Esophagus squamous epithelium (tissue), 5 donors: ENCODE measurements at regions not wholly inside any gene's neighbourhood (a gene's known extent, or its start where the extent isn't known, plus 50 kb on each side); places are given as distances from the start of the nearest gene placed in this dataset.

ENCODE experiments used
- DNase-seq: peaks from one replicate; lab custom pipeline; 2025; lab: John Stamatoyannopoulos, UW
- H3K27ac ChIP-seq, 4 donors: fragments of 200-600 bp; sonication (generic); one replicate each; pipeline ENCODE4 v1.5.1; 2016 to 2019; ENCODE audit warnings: mild to moderate bottlenecking in 1 of 4
- H3K27me3 ChIP-seq, 4 donors: fragments of 200-600 bp; sonication (generic); 1 replicate in 3 of 4; 2 replicates in 1 of 4; pipeline versions ENCODE4 v1.5.1 to v1.6.0; 2017 to 2021; ENCODE audit warnings: antibody characterized with exemption in 1 of 4
- H3K36me3 ChIP-seq, 3 donors: fragments of 200-600 bp; sonication (generic); one replicate each; pipeline ENCODE4 v1.5.1; 2016 to 2019
- H3K4me1 ChIP-seq, 3 donors: fragments of 200-600 bp; sonication (generic); one replicate each; pipeline ENCODE4 v1.5.1; 2017 to 2019
- H3K4me3 ChIP-seq, 4 donors: fragments of 200-600 bp; sonication (generic); 1 replicate in 3 of 4; 2 replicates in 1 of 4; pipeline ENCODE4 v1.5.1; 2016 to 2019; ENCODE audit warnings: mild to moderate bottlenecking in 2 of 4, moderate library complexity in 1 of 4
- H3K9me3 ChIP-seq, 3 donors: fragments of 200-600 bp; sonication (generic); one replicate each; pipeline ENCODE4 v1.5.1; 2016 to 2019
- CTCF ChIP-seq, 6 experiments: fragments of 450-650 bp in 4 of 6; fragments of 200-600 bp in 2 of 6; sonication (generic) in 2 of 6; IDR thresholded peaks; one replicate each; pipeline ENCODE4 v1.5.1; 2016 to 2019; ENCODE audit warnings: antibody characterized with exemption in 6 of 6, mild to moderate bottlenecking in 4 of 6, moderate library complexity in 4 of 6
- POLR2A ChIP-seq, 4 donors: fragments of 450-650 bp; IDR thresholded peaks; one replicate each; pipeline ENCODE4 v1.6.1; 2017; ENCODE audit warnings: antibody characterized with exemption in 4 of 4, mild to moderate bottlenecking in 4 of 4, moderate library complexity in 3 of 4
- WGBS, 2 donors: methylation state at CpG; one replicate each; pipeline ENCODE4 v1.1.5; 2018; 5-methylcytosine and 5-hydroxymethylcytosine counted together
- intact Hi-C: fragments of 100-400 bp; cut with DNase I; formaldehyde crosslinking; loops from one replicate; pipeline ENCODE4 v1.15.0; 2022
- donor health status: DM: yes; HTN: yes; CAD: no.

DNA sequence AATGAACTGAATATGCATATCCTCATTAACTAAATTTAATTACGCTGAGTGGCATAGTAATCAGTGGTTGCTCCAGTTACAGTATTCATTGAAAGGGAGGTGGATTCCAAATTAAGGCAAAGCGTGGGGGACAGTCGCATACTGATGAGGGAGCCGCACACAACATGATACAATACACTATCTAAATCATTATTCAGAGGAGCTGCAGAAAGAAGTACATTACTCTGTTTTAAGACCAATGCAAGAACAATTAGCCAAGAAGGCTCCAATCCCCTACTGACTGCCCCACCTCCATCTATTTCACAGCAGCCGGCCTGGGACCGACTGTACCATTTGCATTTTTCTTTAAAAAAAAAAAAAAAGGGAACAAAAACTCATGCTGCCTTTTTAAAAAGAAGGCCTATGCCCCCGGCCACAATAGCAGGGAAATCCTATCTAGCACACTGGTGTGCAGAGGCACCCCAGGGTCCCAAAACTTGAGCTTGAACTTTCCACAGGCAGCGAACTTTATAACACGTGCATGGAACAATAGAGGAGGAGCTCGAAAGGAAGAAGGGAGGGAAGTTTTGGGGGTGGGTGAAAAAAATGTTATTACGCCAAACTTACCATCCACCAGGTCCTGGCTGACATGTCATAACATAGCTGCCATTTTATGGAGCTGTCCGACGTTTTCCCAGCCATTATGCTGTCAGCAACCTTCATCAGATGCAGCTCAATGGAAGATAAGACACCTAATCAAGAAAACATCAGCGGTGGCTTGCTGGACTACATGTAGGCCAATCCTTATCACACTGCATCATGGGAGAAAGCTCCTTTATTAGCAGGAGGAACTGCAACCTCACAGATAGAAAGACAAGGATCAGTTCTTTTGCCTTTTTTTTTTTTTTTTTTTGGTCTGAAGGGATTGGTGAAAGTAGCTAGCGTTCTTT is 161.6 kb downstream of the ZDHHC21 start:
- intact Hi-C loops = no loop called here
- no peak for DNase-seq
- Histone ChIP-seq H3K4me3 (no peak overlapping the region), H3K9me3 (no peaks in the 10 kb centered on the region), H3K27ac (no peak overlapping the region), H3K27me3 (peaks cover 0 to 13% (median 0%) of the 10 kb centered on the region in 4 donors), H3K36me3 (no peaks in the 10 kb centered on the region), H3K4me1 (peaks cover 0 to 10% (median 0%) of the 10 kb centered on the region in 3 donors)
- no peak for TF ChIP-seq CTCF (IDR thresholded peaks at IDR 0.05)
- TF ChIP-seq POLR2A (IDR thresholded peaks at IDR 0.05) = no peak
- WGBS, 2 donors = 86 to 87% methylated on average over 15 of the region's 15 CpGs

DNA sequence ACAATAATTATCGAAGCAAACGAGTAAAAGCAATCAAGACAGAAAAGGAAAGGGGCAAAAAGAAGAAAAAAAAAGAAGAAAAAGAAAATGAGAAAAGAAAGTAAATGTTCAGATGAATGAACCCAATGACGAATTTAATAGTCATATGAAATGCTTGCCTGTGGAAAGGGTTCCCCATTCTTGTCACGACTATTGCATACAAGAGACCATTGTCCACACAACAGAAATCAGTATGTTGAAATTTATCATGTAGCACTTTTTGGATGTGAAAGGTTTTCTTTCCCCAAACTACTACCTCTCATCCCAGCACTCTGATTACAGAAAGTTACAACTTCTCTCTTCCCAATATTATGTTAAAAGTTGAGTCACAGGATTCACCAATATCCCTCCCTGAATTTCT is 162.4 kb downstream of the ZDHHC21 start:
- TF ChIP-seq CTCF (IDR thresholded peaks at IDR 0.05) (no peak), POLR2A (IDR thresholded peaks at IDR 0.05) (no peak)
- whole genome bisulfite sequencing, 2 donors = 86% methylated on average over 4 of the region's 4 CpGs
- Histone ChIP-seq H3K4me3 (no peak overlapping the region), H3K27ac (no peak overlapping the region), H3K4me1 (peaks cover 0 to 10% (median 0%) of the 10 kb centered on the region in 3 donors), H3K27me3 (peaks cover 0 to 13% (median 0%) of the 10 kb centered on the region in 4 donors), H3K36me3 (no peaks in the 10 kb centered on the region), H3K9me3 (no peaks in the 10 kb centered on the region)
- no peak for DNase-seq
- intact Hi-C loops = no loop called here

DNA sequence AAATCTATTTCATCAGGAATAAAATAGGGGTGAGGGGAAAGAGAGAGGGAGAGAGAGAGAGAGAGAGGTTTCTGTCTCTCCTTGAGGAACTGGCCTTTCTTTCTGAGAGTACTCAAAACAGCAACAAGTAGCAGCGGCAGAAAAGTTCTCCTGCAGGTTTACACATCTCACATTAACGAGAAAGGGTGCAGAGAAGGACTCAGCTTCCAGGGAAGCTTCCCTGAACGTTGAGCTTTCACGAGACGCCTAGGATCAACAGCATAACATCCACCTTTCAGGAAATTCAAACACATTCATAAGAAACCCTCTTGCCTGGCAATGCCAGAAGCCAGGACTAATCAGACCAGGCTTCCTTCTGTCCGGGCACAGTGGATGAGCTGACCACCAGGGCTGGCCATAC is 162.9 kb downstream of the ZDHHC21 start:
- no peak overlapping the region for H3K27ac ChIP-seq
- TF ChIP-seq POLR2A (IDR thresholded peaks at IDR 0.05) = no peak
- TF ChIP-seq CTCF (IDR thresholded peaks at IDR 0.05) = no peak
- H3K4me3 ChIP-seq = no peak overlapping the region
- peaks cover 0 to 10% (median 0%) of the 10 kb centered on the region in 3 donors for H3K4me1 ChIP-seq
- H3K9me3 ChIP-seq = no peaks in the 10 kb centered on the region
- H3K36me3 ChIP-seq = no peaks in the 10 kb centered on the region
- H3K27me3 ChIP-seq = peaks cover 0 to 13% (median 0%) of the 10 kb centered on the region in 4 donors
- intact Hi-C loops = no loop called here
- DNase-seq = no peak
- 54 to 73% methylated on average over 6 of the region's 6 CpGs for WGBS, 2 donors

- DNase-seq = no peak
- Histone ChIP-seq H3K4me3 (no peak overlapping the region), H3K4me1 (peaks cover 0 to 10% (median 0%) of the 10 kb centered on the region in 3 donors), H3K36me3 (no peaks in the 10 kb centered on the region), H3K9me3 (no peaks in the 10 kb centered on the region), H3K27me3 (peaks cover 0 to 7% (median 0%) of the 10 kb centered on the region in 4 donors), H3K27ac (no peak overlapping the region)
- intact Hi-C loops = no loop called here
- WGBS, 2 donors = 76 to 87% methylated on average over 4 of the region's 4 CpGs
- no peak for TF ChIP-seq POLR2A (IDR thresholded peaks at IDR 0.05)
- no peak for TF ChIP-seq CTCF (IDR thresholded peaks at IDR 0.05)
Observed at GRCh38 chr9:14529629-14530028, 163.6 kb downstream of the ZDHHC21 start.

DNA sequence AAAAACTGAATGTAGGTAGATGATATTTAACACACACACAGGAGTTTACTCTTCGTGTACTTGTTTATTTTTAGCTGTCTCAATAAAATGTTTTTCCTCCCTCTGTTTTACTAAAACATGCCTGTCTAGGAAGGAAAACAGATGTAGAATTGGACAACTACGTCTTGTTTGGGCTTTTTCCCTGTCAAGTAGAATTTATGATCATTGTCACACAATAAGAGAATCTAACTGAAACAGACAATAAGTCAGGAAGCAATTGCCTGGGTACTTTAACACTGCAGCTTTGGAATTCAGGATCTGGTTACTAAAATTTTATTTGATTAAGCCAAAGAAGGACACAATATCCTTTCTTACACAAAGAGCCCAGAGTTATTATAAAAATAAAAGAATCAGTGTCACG is 164.2 kb downstream of the ZDHHC21 start:
- Histone ChIP-seq H3K27ac (no peak overlapping the region), H3K4me3 (no peak overlapping the region), H3K36me3 (no peaks in the 10 kb centered on the region), H3K27me3 (peaks cover 0 to 2% (median 0%) of the 10 kb centered on the region in 4 donors), H3K9me3 (no peaks in the 10 kb centered on the region), H3K4me1 (peaks cover 0 to 10% (median 0%) of the 10 kb centered on the region in 3 donors)
- TF ChIP-seq POLR2A (IDR thresholded peaks at IDR 0.05) = no peak
- TF ChIP-seq CTCF (IDR thresholded peaks at IDR 0.05) = no peak
- DNase-seq = no peak
- intact Hi-C loops = no loop called here
- WGBS, 2 donors = 53 to 61% methylated on average over 3 of the region's 3 CpGs
